WTC11 (cell line): ENCODE measurements at regions not wholly inside any gene's neighbourhood (a gene's known extent, or its start where the extent isn't known, plus 50 kb on each side); places are given as distances from the start of the nearest gene placed in this dataset.

ENCODE experiments used
- ATAC-seq: fragments of 200-7000 bp; cut with Tn5 transposase; 2 replicates; pipeline ENCODE4 v1.10.0; 2021; ENCODE audit warnings: mild to moderate bottlenecking, moderate library complexity
- CTCF ChIA-PET: fragments of 300-600 bp; sonication (Branson Sonifier 250); formaldehyde crosslinking; loops from one replicate; lab custom pipeline; 2021; ENCODE audit warnings: antibody characterized with exemption; lab: Charles Lee
- POLR2A ChIA-PET: fragments of 350-600 bp; sonication (Branson Sonifier 250); formaldehyde crosslinking; loops from one replicate; lab custom pipeline; 2021; ENCODE audit warnings: antibody characterized with exemption; lab: Charles Lee
- DNase-seq: peaks from one replicate; pipeline ENCODE4 v3.0.0; 2021; ENCODE audit warnings: low spot score
- H3K27ac Mint-ChIP-seq: 2 replicates; pipeline ENCODE4 v1.8.0; 2021; ENCODE audit warnings: mixed read lengths
- H3K27me3 Mint-ChIP-seq: 2 replicates; pipeline ENCODE4 v1.8.0; 2021; ENCODE audit warnings: low read depth, mild to moderate bottlenecking, moderate library complexity, mixed read lengths
- H3K36me3 Mint-ChIP-seq: 2 replicates; pipeline ENCODE4 v1.8.0; 2021; ENCODE audit warnings: mixed read lengths
- H3K4me1 Mint-ChIP-seq: 2 replicates; pipeline ENCODE4 v1.8.0; 2022; ENCODE audit warnings: mixed read lengths
- H3K4me3 Mint-ChIP-seq: 2 replicates; pipeline ENCODE4 v1.8.0; 2021; ENCODE audit warnings: mild to moderate bottlenecking, moderate library complexity, mixed read lengths
- H3K9me3 Mint-ChIP-seq: 2 replicates; pipeline ENCODE4 v1.8.0; 2021; ENCODE audit warnings: mixed read lengths
- AR ChIP-seq: fragments of 250-450 bp; sonication (Bioruptor Pico); IDR thresholded peaks from 2 replicates; pipeline ENCODE4 v1.9.0; 2021; ENCODE audit warnings: mild to moderate bottlenecking
- ATF2 ChIP-seq: sonication (generic); formaldehyde crosslinking; IDR thresholded peaks from 2 replicates; pipeline ENCODE4 v1.8.1; 2022; ENCODE audit warnings: low read depth, missing genetic modification reagents, borderline replicate concordance
- ATF6 ChIP-seq: sonication (generic); formaldehyde crosslinking; IDR thresholded peaks from 2 replicates; pipeline ENCODE4 v1.8.1; 2023; ENCODE audit warnings: mild to moderate bottlenecking, missing genetic modification reagents
- CREB1 ChIP-seq: sonication (generic); formaldehyde crosslinking; IDR thresholded peaks from 2 replicates; pipeline ENCODE4 v1.8.0; 2023; ENCODE audit warnings: mild to moderate bottlenecking, missing genetic modification reagents
- E2F4 ChIP-seq: sonication (generic); formaldehyde crosslinking; IDR thresholded peaks from 2 replicates; pipeline ENCODE4 v1.8.1; 2022; ENCODE audit warnings: low read depth, mild to moderate bottlenecking, moderate library complexity, missing genetic modification reagents, borderline replicate concordance
- E2F5 ChIP-seq: sonication (generic); formaldehyde crosslinking; IDR thresholded peaks from 2 replicates; pipeline ENCODE4 v1.8.1; 2022; ENCODE audit warnings: mild to moderate bottlenecking, moderate library complexity, missing genetic modification reagents
- GRHL2 ChIP-seq: fragments of 250-450 bp; sonication (Bioruptor Pico); IDR thresholded peaks from 2 replicates; pipeline ENCODE4 v1.8.0; 2022; ENCODE audit warnings: mild to moderate bottlenecking, moderate library complexity; ENCODE audit not compliant: insufficient replicate concordance, severe bottlenecking
- KAT7 ChIP-seq: sonication (generic); formaldehyde crosslinking; IDR thresholded peaks from 2 replicates; pipeline ENCODE4 v1.8.1; 2023; ENCODE audit warnings: missing genetic modification reagents, mild to moderate bottlenecking, borderline replicate concordance
- MLX ChIP-seq: sonication (generic); formaldehyde crosslinking; IDR thresholded peaks from 2 replicates; pipeline ENCODE4 v1.8.1; 2023; ENCODE audit warnings: mild to moderate bottlenecking, missing genetic modification reagents, moderate library complexity
- MYBL2 ChIP-seq: sonication (generic); formaldehyde crosslinking; IDR thresholded peaks from 2 replicates; pipeline ENCODE4 v1.8.1; 2023; ENCODE audit warnings: mild to moderate bottlenecking, moderate library complexity, missing genetic modification reagents
- NFYB ChIP-seq: sonication (generic); formaldehyde crosslinking; conservative IDR thresholded peaks from 2 replicates; pipeline ENCODE4 v1.8.0; 2022; ENCODE audit warnings: low read depth, missing genetic modification reagents
- OVOL2 ChIP-seq: fragments of 250-450 bp; sonication (Bioruptor Pico); IDR thresholded peaks from 2 replicates; pipeline ENCODE4 v1.9.0; 2021; ENCODE audit warnings: mild to moderate bottlenecking, borderline replicate concordance
- RORB ChIP-seq: fragments of 250-450 bp; sonication (Bioruptor Pico); IDR thresholded peaks from 2 replicates; pipeline ENCODE4 v1.9.0; 2021; ENCODE audit warnings: mild to moderate bottlenecking
- SP1 ChIP-seq: sonication (generic); formaldehyde crosslinking; conservative IDR thresholded peaks from 2 replicates; pipeline ENCODE4 v1.8.1; 2022; ENCODE audit warnings: missing genetic modification reagents
- ZMAT4 ChIP-seq: fragments of 250-450 bp; sonication (Bioruptor Pico); IDR thresholded peaks from 2 replicates; pipeline ENCODE4 v1.9.0; 2021; ENCODE audit warnings: mild to moderate bottlenecking
- ZNF121 ChIP-seq: sonication (generic); formaldehyde crosslinking; IDR thresholded peaks from 2 replicates; pipeline ENCODE4 v1.8.0; 2023; ENCODE audit warnings: missing genetic modification reagents
- ZNF512 ChIP-seq: sonication (generic); formaldehyde crosslinking; IDR thresholded peaks from 2 replicates; pipeline ENCODE4 v1.8.1; 2022; ENCODE audit warnings: missing genetic modification reagents, borderline replicate concordance
- ZNF671 ChIP-seq: fragments of 250-450 bp; sonication (Bioruptor Pico); IDR thresholded peaks from 2 replicates; pipeline ENCODE4 v1.8.0; 2021; ENCODE audit warnings: mild to moderate bottlenecking

- H3K36me3 Mint-ChIP-seq: no peaks in the 10 kb centered on the region
- no peak for DNase-seq
- TF ChIP-seq RORB (CRISPR knock-in tag) (no peak), KAT7 (CRISPR knock-in tag) (no peak), GRHL2 (CRISPR knock-in tag) (no peak), CREB1 (CRISPR knock-in tag) (no peak), OVOL2 (CRISPR knock-in tag) (no peak), E2F4 (CRISPR knock-in tag) (no peak), ATF6 (CRISPR knock-in tag) (no peak), AR (CRISPR knock-in tag) (no peak), MYBL2 (CRISPR knock-in tag) (no peak), NFYB (CRISPR knock-in tag) (no peak), ZNF671 (CRISPR knock-in tag) (no peak), ZNF512 (CRISPR knock-in tag) (no peak), MLX (no peak), ZMAT4 (CRISPR knock-in tag) (no peak), E2F5 (CRISPR knock-in tag) (no peak), ZNF121 (no peak), ATF2 (CRISPR knock-in tag) (no peak), SP1 (no peak)
- TF ChIP-seq, all 79 proteins: peak for 0
- H3K4me1 Mint-ChIP-seq: peaks cover 5% of the 10 kb centered on the region; the same call in 1 of the 2 replicates
- CTCF ChIA-PET: no interaction called here
- no peaks in the 10 kb centered on the region for H3K9me3 Mint-ChIP-seq
- no peak overlapping the region for H3K27ac Mint-ChIP-seq
- H3K4me3 Mint-ChIP-seq: no peak overlapping the region
- no peak for ATAC-seq
- POLR2A ChIA-PET: no interaction called here
- H3K27me3 Mint-ChIP-seq: no peaks in the 10 kb centered on the region; the same call in 1 of the 2 replicates
These were observed 110.0 kb upstream of the SSTR4 start for GRCh38 chr20:22924949-22925612.
